T-cell (primary cell): ENCODE measurements at regions not wholly inside any gene's neighbourhood (a gene's known extent, or its start where the extent isn't known, plus 50 kb on each side); places are given as distances from the start of the nearest gene placed in this dataset.

Source experiments
- ATAC-seq, 4 experiments: fragments of 200-7000 bp in 3 of 4; fragments of 150-1000 bp in 1 of 4; cut with Tn5 transposase; replicated peaks in 1 of 4; 1 replicate in 3 of 4; 2 replicates in 1 of 4; pipeline ENCODE4 v1.10.0; 2021; ENCODE audit warnings: moderate library complexity in 3 of 4, mild to moderate bottlenecking in 2 of 4, moderate number of reproducible peaks in 1 of 4
- CTCF ChIA-PET, 2 donors: fragments of 300-600 bp; sonication (Branson Sonifier 250); formaldehyde crosslinking; loops; one replicate each; lab custom pipeline; 2022; ENCODE audit warnings: antibody characterized with exemption in 2 of 2; lab: Charles Lee
- POLR2A ChIA-PET, 2 donors: fragments of 300-600 bp; sonication (Branson Sonifier 250); formaldehyde crosslinking; loops; one replicate each; lab custom pipeline; 2022; ENCODE audit warnings: antibody characterized with exemption in 2 of 2; lab: Charles Lee
- DNase-seq, 35 experiments: peaks; one replicate each; pipeline versions ENCODE4 v3.0.0 to v3.0.0-alpha.2; 2013 to 2023
- H3K27ac ChIP-seq: one replicate; pipeline ENCODE4 v1.5.1; 2013; ENCODE audit warnings: low read length
- H3K27me3 ChIP-seq, 2 experiments: replicated peaks in 1 of 2; 1 replicate in 1 of 2; 2 replicates in 1 of 2; pipeline versions ENCODE4 v1.6.1 to v1.7.0; 2013; ENCODE audit warnings: low read length in 1 of 2, mixed read lengths in 1 of 2; ENCODE audit not compliant: control insufficient read depth in 2 of 2, insufficient read depth in 2 of 2; ENCODE audit errors: extremely low read depth in 1 of 2
- H3K36me3 ChIP-seq, 2 donors: 1 replicate in 1 of 2; 2 replicates in 1 of 2; pipeline versions ENCODE4 v1.6.1 to v1.7.0; 2013; ENCODE audit warnings: low read length in 1 of 2; ENCODE audit not compliant: control insufficient read depth in 2 of 2, insufficient read depth in 1 of 2; ENCODE audit errors: extremely low read depth in 1 of 2
- H3K4me1 ChIP-seq, 2 experiments: 1 replicate in 1 of 2; 2 replicates in 1 of 2; pipeline versions ENCODE4 v1.6.1 to v1.7.0; 2013; ENCODE audit warnings: low read length in 2 of 2, mixed read lengths in 1 of 2; ENCODE audit not compliant: insufficient read depth in 2 of 2, control insufficient read depth in 1 of 2; ENCODE audit errors: extremely low read depth in 1 of 2
- H3K4me3 ChIP-seq, 2 donors: 1 replicate in 1 of 2; 2 replicates in 1 of 2; pipeline versions ENCODE4 v1.5.1 to v1.7.0; 2013; ENCODE audit warnings: mild to moderate bottlenecking in 2 of 2, low read length in 1 of 2, moderate library complexity in 1 of 2; ENCODE audit not compliant: control insufficient read depth in 1 of 2; ENCODE audit errors: extremely low read depth in 1 of 2
- H3K9me3 ChIP-seq: 2 replicates; pipeline ENCODE4 v1.7.0; 2013
- H3K27ac Mint-ChIP-seq, 2 donors: one replicate each; pipeline ENCODE4 v1.8.0; 2020 to 2021; ENCODE audit warnings: mild to moderate bottlenecking in 2 of 2, mixed read lengths in 2 of 2
- H3K27me3 Mint-ChIP-seq, 2 donors: one replicate each; pipeline ENCODE4 v1.8.0; 2021 to 2022; ENCODE audit warnings: mixed read lengths in 2 of 2
- H3K36me3 Mint-ChIP-seq: one replicate; pipeline ENCODE4 v1.8.0; 2021; ENCODE audit warnings: mixed read lengths
- H3K4me1 Mint-ChIP-seq, 3 donors: one replicate each; pipeline ENCODE4 v1.8.0; 2020 to 2022; ENCODE audit warnings: mixed read lengths in 3 of 3, mild to moderate bottlenecking in 1 of 3
- H3K4me3 Mint-ChIP-seq, 3 donors: one replicate each; pipeline ENCODE4 v1.8.0; 2020 to 2022; ENCODE audit warnings: mild to moderate bottlenecking in 3 of 3, mixed read lengths in 3 of 3, moderate library complexity in 3 of 3
- H3K9me3 Mint-ChIP-seq, 3 donors: one replicate each; pipeline ENCODE4 v1.8.0; 2020 to 2022; ENCODE audit warnings: mixed read lengths in 3 of 3
- WGBS: methylation state at CpG from one replicate; pipeline ENCODE4 v1.1.5; 2013; ENCODE audit warnings: missing lambda C conversion rate; ENCODE audit not compliant: insufficient coverage; 5-methylcytosine and 5-hydroxymethylcytosine counted together

DNA sequence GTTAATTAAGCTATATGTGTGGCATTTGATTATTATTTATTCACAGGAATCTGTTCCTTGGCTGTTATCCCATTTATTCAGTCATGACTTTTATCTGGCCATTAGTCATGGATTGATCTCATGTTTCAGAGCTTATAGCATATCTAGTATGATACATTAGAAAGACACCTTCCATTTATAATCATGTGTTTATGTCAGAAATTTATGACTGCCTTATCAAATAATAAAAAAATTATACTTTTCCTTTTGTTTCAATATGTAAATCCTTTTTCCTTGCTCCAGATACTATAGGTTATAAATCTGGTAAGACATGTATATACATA is 248.0 kb upstream of the PDE3A start:
- H3K27ac Mint-ChIP-seq, result no peak overlapping the region
- H3K36me3 Mint-ChIP-seq, result no peaks in the 10 kb centered on the region
- H3K4me3 ChIP-seq, result no peak overlapping the region
- no peak overlapping the region for H3K27ac ChIP-seq
- H3K36me3 ChIP-seq, result no peaks in the 10 kb centered on the region
- ChIA-PET POLR2A (no interaction called here), CTCF (no interaction called here)
- no peaks in the 10 kb centered on the region for H3K4me1 Mint-ChIP-seq
- peaks cover 0 to 3% (median 0%) of the 10 kb centered on the region in 3 donors for H3K9me3 Mint-ChIP-seq
- ATAC-seq (no peak), DNase-seq (no peak)
- no peaks in the 10 kb centered on the region for H3K27me3 Mint-ChIP-seq
- H3K27me3 ChIP-seq, result no peaks in the 10 kb centered on the region
- no peaks in the 10 kb centered on the region for H3K9me3 ChIP-seq
- no peaks in the 10 kb centered on the region for H3K4me1 ChIP-seq
- H3K4me3 Mint-ChIP-seq, result no peak overlapping the region

DNA sequence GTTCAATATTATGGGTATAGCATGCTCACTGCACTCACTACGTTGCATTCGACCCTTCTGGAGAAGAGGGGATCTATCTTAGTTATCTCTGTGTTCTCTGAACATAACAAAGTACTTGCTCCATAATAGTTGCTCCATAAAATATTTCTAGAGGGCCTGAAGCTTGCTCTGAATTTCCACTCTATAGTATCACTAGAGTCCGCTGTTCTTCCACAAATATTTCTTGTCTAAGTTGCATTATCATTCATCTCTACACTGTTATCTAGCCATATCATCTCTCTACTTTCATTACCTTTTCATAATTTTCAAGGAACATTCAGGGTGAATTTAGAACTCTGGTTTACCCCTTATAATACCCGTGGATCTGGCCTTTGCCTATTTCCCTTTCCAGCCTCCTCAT is 246.1 kb upstream of the PDE3A start:
- no peak overlapping the region for H3K4me3 Mint-ChIP-seq
- H3K4me1 Mint-ChIP-seq, result no peaks in the 10 kb centered on the region
- CTCF ChIA-PET, result no interaction called here
- no peaks in the 10 kb centered on the region for H3K36me3 Mint-ChIP-seq
- no peaks in the 10 kb centered on the region for H3K36me3 ChIP-seq
- no peak for ATAC-seq
- peaks cover 0 to 2% (median 0%) of the 10 kb centered on the region in 3 donors for H3K9me3 Mint-ChIP-seq
- no peaks in the 10 kb centered on the region for H3K4me1 ChIP-seq
- POLR2A ChIA-PET, result no interaction called here
- no peak overlapping the region for H3K27ac ChIP-seq
- DNase-seq, result no peak
- no peak overlapping the region for H3K27ac Mint-ChIP-seq
- H3K27me3 ChIP-seq, result no peaks in the 10 kb centered on the region
- 70% methylated on average over 2 of the region's 4 CpGs for WGBS
- no peak overlapping the region for H3K4me3 ChIP-seq
- no peaks in the 10 kb centered on the region for H3K27me3 Mint-ChIP-seq
- H3K9me3 ChIP-seq, result no peaks in the 10 kb centered on the region

DNA sequence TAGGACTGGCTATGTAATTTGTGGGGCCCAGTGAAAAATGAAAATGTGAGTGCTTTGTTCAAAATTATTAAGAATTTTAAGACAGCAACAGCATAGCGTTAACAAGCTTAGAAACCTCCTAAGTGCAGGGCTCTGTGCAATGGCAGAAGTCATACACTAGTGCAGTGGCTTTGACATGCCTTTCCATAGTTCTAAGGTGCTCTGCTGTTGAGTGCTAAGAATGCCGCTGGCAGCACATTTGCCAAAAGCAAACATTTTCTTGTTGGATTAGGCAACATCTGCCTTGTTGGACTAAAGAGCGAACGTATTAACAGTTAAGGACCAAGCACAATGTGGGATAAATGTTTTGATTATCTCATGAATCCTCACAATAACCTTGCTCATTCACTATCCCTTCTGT is 244.9 kb upstream of the PDE3A start:
- ATAC-seq, result no peak
- Histone ChIP-seq H3K27ac (no peak overlapping the region), H3K36me3 (no peaks in the 10 kb centered on the region), H3K4me3 (no peak overlapping the region), H3K27me3 (no peaks in the 10 kb centered on the region), H3K4me1 (no peaks in the 10 kb centered on the region), H3K9me3 (no peaks in the 10 kb centered on the region)
- no peaks in the 10 kb centered on the region for H3K27me3 Mint-ChIP-seq
- no peaks in the 10 kb centered on the region for H3K4me1 Mint-ChIP-seq
- ChIA-PET CTCF (interaction anchor here in 1 of 2 donors (0.6 kb wide), 1 partner anchor 82 kb away, joined by 3 read pairs; no protein-coding TSS in a partner anchor), POLR2A (interaction anchor here in 1 of 2 donors (0.8 kb wide), 1 partner anchor 20 kb away, joined by 3 read pairs; no protein-coding TSS in a partner anchor)
- no peaks in the 10 kb centered on the region for H3K36me3 Mint-ChIP-seq
- no peak overlapping the region for H3K27ac Mint-ChIP-seq
- no peaks in the 10 kb centered on the region for H3K9me3 Mint-ChIP-seq
- WGBS, result 100% methylated on average over 2 of the region's 4 CpGs
- H3K4me3 Mint-ChIP-seq, result no peak overlapping the region
- no peak for DNase-seq

DNA sequence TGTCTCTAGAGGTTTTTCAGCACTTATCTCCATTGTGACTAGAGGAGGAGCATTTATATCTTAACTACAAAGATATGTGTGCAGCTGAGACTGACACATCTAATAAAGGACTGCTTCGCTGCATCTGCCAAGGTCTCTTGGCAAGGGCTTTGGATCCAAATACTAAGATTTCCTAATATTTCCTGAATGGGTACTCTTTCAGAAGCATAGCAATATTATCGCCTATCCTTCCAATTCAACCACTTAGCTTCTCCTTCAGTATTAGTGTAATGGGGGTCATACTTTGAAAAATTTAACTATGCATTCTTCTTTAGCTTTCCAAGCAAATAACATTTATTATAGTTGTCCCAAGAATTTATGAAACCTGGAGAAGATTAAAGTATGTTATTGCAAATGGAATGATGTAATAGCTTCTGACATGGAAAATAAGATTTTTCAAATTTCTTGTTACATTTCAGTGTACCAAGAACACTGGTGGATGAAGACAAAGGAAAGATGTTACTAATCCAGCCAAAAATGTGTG is 243.0 kb upstream of the PDE3A start:
- Mint-ChIP-seq H3K4me3 (no peak overlapping the region), H3K9me3 (no peaks in the 10 kb centered on the region), H3K27me3 (no peaks in the 10 kb centered on the region), H3K36me3 (no peaks in the 10 kb centered on the region), H3K27ac (no peak overlapping the region), H3K4me1 (no peaks in the 10 kb centered on the region)
- Histone ChIP-seq H3K4me3 (no peak overlapping the region), H3K27me3 (no peaks in the 10 kb centered on the region), H3K4me1 (no peaks in the 10 kb centered on the region), H3K36me3 (no peaks in the 10 kb centered on the region), H3K9me3 (no peaks in the 10 kb centered on the region), H3K27ac (no peak overlapping the region)
- POLR2A ChIA-PET, result no interaction called here
- CTCF ChIA-PET, result no interaction called here
- no peak for ATAC-seq
- WGBS, result no CpG with 5 or more reads among the region's 2 CpGs
- DNase-seq, result no peak

DNA sequence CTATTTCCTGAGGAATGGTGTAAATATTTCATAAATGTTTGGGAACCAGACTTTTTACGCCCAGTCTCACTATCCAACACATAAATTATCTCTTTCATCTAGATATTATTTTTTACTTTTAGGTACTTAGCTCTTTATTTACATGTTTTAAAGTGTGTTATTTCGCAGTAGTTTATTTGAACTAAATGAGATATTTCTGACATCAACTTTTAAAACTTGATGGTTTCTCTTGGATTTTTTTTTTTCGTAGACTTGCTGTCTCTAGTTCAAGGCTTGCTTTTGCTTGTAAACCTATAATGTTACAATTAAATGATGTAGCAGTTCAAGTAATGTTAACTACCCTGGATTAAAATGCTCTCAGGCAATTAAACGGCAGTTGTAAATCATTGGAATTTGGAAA is 241.7 kb upstream of the PDE3A start:
- DNase-seq, result no peak
- Mint-ChIP-seq H3K27ac (no peak overlapping the region), H3K27me3 (no peaks in the 10 kb centered on the region), H3K9me3 (no peaks in the 10 kb centered on the region), H3K4me1 (no peaks in the 10 kb centered on the region), H3K36me3 (no peaks in the 10 kb centered on the region), H3K4me3 (no peak overlapping the region)
- Histone ChIP-seq H3K36me3 (no peaks in the 10 kb centered on the region), H3K4me1 (no peaks in the 10 kb centered on the region), H3K27me3 (no peaks in the 10 kb centered on the region), H3K27ac (no peak overlapping the region), H3K9me3 (no peaks in the 10 kb centered on the region), H3K4me3 (no peak overlapping the region)
- ChIA-PET POLR2A (interaction anchor here in 1 of 2 donors (0.6 kb wide), 1 partner anchor 451 kb away, joined by 3 read pairs; no protein-coding TSS in a partner anchor), CTCF (no interaction called here)
- WGBS, result no CpG with 5 or more reads among the region's 4 CpGs
- ATAC-seq, result no peak

DNA sequence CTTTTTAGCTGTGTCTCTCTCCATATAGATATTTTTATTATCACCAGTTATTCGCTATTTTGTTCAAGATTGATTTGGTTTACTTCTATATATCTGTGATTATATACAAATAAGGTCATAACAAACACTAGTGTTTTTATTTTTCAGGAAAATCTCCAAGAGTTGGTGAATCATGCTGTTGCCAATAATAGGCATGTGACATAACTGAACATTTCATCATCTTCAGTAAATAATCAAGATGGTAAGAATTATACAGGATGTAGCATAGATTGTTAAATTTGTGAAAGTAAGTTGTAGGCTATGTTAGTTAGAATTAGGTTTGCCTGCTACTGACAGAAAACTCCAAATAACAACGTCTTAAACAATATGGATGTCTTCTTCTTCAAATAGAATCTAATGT is 240.9 kb upstream of the PDE3A start:
- DNase-seq (no peak), ATAC-seq (no peak)
- H3K27me3 ChIP-seq, result no peaks in the 10 kb centered on the region
- H3K4me3 ChIP-seq, result no peak overlapping the region
- H3K27ac ChIP-seq, result no peak overlapping the region
- H3K4me1 Mint-ChIP-seq, result no peaks in the 10 kb centered on the region
- CTCF ChIA-PET, result no interaction called here
- no peak overlapping the region for H3K27ac Mint-ChIP-seq
- H3K36me3 Mint-ChIP-seq, result no peaks in the 10 kb centered on the region
- H3K4me3 Mint-ChIP-seq, result no peak overlapping the region
- no peaks in the 10 kb centered on the region for H3K27me3 Mint-ChIP-seq
- POLR2A ChIA-PET, result no interaction called here
- H3K9me3 ChIP-seq, result no peaks in the 10 kb centered on the region
- no peaks in the 10 kb centered on the region for H3K4me1 ChIP-seq
- no peaks in the 10 kb centered on the region for H3K9me3 Mint-ChIP-seq
- no peaks in the 10 kb centered on the region for H3K36me3 ChIP-seq
- 86% methylated on average over 1 of the region's 2 CpGs for WGBS

DNA sequence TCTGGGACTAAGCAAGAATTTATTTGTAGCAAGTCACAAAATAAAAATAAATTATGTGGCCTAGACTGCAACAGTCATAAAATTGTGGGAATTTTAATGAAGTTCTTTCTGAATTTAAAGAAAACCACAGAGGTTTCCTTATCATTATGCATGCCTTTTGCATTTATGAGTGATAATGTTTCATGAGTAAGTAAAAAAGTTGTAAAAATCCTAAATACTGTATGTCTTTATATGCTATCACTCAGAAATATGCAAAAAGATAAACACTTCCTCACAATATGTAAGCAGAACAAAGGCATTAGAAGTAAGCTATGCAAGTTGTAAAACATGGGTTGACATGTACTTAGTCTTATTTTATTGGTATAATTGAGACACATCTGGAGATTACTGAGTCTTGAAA is 239.4 kb upstream of the PDE3A start:
- Histone ChIP-seq H3K9me3 (no peaks in the 10 kb centered on the region), H3K27ac (no peak overlapping the region), H3K27me3 (no peaks in the 10 kb centered on the region), H3K4me1 (no peaks in the 10 kb centered on the region), H3K4me3 (no peak overlapping the region), H3K36me3 (no peaks in the 10 kb centered on the region)
- H3K36me3 Mint-ChIP-seq, result no peaks in the 10 kb centered on the region
- no peak overlapping the region for H3K27ac Mint-ChIP-seq
- ATAC-seq (no peak), DNase-seq (no peak)
- POLR2A ChIA-PET, result no interaction called here
- H3K4me1 Mint-ChIP-seq, result no peaks in the 10 kb centered on the region
- no peaks in the 10 kb centered on the region for H3K9me3 Mint-ChIP-seq
- H3K4me3 Mint-ChIP-seq, result no peak overlapping the region
- CTCF ChIA-PET, result no interaction called here
- H3K27me3 Mint-ChIP-seq, result no peaks in the 10 kb centered on the region
